Peyer's patch (tissue), 4 donors: ENCODE measurements at regions not wholly inside any gene's neighbourhood (a gene's known extent, or its start where the extent isn't known, plus 50 kb on each side); places are given as distances from the start of the nearest gene placed in this dataset.

Experiments used
- CTCF ChIP-seq, 6 experiments: fragments of 450-650 bp in 4 of 6; fragments of 200-600 bp in 2 of 6; sonication (generic) in 1 of 6; IDR thresholded peaks; one replicate each; pipeline ENCODE4 v1.5.1; 2017 to 2019; ENCODE audit warnings: antibody characterized with exemption in 6 of 6, mild to moderate bottlenecking in 3 of 6, moderate library complexity in 1 of 6
- POLR2A ChIP-seq, 2 donors: fragments of 450-650 bp; IDR thresholded peaks; one replicate each; pipeline ENCODE4 v1.5.1; 2017; ENCODE audit warnings: antibody characterized with exemption in 2 of 2, mild to moderate bottlenecking in 2 of 2, moderate library complexity in 2 of 2

GRCh38 chr5:74026310-74026709 is 400.3 kb downstream of the ARHGEF28 start:
- TF ChIP-seq POLR2A (IDR thresholded peaks at IDR 0.05) (no peak), CTCF (IDR thresholded peaks at IDR 0.05) (no peak)
